Fibroblast of lung (primary cell): ENCODE measurements at regions not wholly inside any gene's neighbourhood (a gene's known extent, or its start where the extent isn't known, plus 50 kb on each side); places are given as distances from the start of the nearest gene placed in this dataset.
"Not testable (repeated sequence)": the region's sequence is repeated elsewhere in the genome, so short reads cannot be mapped to it uniquely, and the experiment has no call there.

ENCODE experiments used
- DNase-seq, 2 donors: peaks; one replicate each; pipeline versions ENCODE4 v3.0.0 to v3.0.0-alpha.2; 2010; ENCODE audit warnings: low read depth in 2 of 2
- H2AFZ ChIP-seq: 2 replicates; pipeline ENCODE4 v1.5.1; 2012; ENCODE audit warnings: low read length, control low read depth, inconsistent platforms
- H3K27ac ChIP-seq: 2 replicates; pipeline ENCODE4 v1.5.1; 2011; ENCODE audit warnings: low read length, control low read depth; ENCODE audit not compliant: insufficient read depth
- H3K27me3 ChIP-seq: 2 replicates; pipeline ENCODE4 v1.5.1; 2011; ENCODE audit warnings: mild to moderate bottlenecking, low read length; ENCODE audit not compliant: control insufficient read depth, insufficient read depth
- H3K36me3 ChIP-seq: 2 replicates; pipeline ENCODE4 v1.5.1; 2011; ENCODE audit warnings: low read length; ENCODE audit not compliant: control insufficient read depth, insufficient read depth
- H3K4me1 ChIP-seq: 2 replicates; pipeline ENCODE4 v1.5.1; 2011; ENCODE audit warnings: low read length; ENCODE audit not compliant: control insufficient read depth, insufficient read depth; ENCODE audit errors: extremely low read depth
- H3K4me2 ChIP-seq: 2 replicates; pipeline ENCODE4 v1.5.1; 2011; ENCODE audit warnings: low read length, control low read depth; ENCODE audit not compliant: insufficient read depth; ENCODE audit errors: extremely low read depth
- H3K4me3 ChIP-seq, 4 experiments: fragments of 200-600 bp in 1 of 4; sonication (generic) in 1 of 4; replicated peaks in 1 of 4; 2 replicates each; pipeline ENCODE4 v1.5.1; 2011 to 2016; ENCODE audit warnings: low read length in 4 of 4, low read depth in 3 of 4, mild to moderate bottlenecking in 3 of 4, control low read depth in 2 of 4, inconsistent platforms in 1 of 4, mixed read lengths in 1 of 4; ENCODE audit not compliant: insufficient read depth in 1 of 4; ENCODE audit errors: control extremely low read depth in 1 of 4
- H3K79me2 ChIP-seq: 2 replicates; pipeline ENCODE4 v1.5.1; 2012; ENCODE audit warnings: mild to moderate bottlenecking, low read length, inconsistent platforms; ENCODE audit not compliant: control insufficient read depth, insufficient read depth
- H3K9ac ChIP-seq: 2 replicates; pipeline ENCODE4 v1.5.1; 2011; ENCODE audit warnings: mild to moderate bottlenecking, low read length, control low read depth; ENCODE audit not compliant: insufficient read depth
- H3K9me3 ChIP-seq: 2 replicates; pipeline ENCODE4 v1.5.1; 2012; ENCODE audit warnings: low read depth, low read length; ENCODE audit not compliant: control insufficient read depth, insufficient read depth
- H4K20me1 ChIP-seq: 2 replicates; pipeline ENCODE4 v1.5.1; 2011; ENCODE audit warnings: low read length; ENCODE audit not compliant: control insufficient read depth, insufficient read depth; ENCODE audit errors: extremely low read depth
- EZH2 ChIP-seq: IDR thresholded peaks from 2 replicates; pipeline ENCODE4 v1.5.1; 2012; ENCODE audit warnings: low read length, control low read depth, mild to moderate bottlenecking; ENCODE audit errors: missing control alignments
- TF ChIP-seq, protein P1 (sequence below), 2 donors: IDR thresholded peaks in 1 of 2; conservative IDR thresholded peaks in 1 of 2; 1 replicate in 1 of 2; 2 replicates in 1 of 2; pipeline ENCODE4 v1.5.1; 2011 to 2012; ENCODE audit warnings: low read length in 2 of 2, control low read depth in 1 of 2, inconsistent platforms in 1 of 2, low read depth in 1 of 2, mild to moderate bottlenecking in 1 of 2

DNA sequence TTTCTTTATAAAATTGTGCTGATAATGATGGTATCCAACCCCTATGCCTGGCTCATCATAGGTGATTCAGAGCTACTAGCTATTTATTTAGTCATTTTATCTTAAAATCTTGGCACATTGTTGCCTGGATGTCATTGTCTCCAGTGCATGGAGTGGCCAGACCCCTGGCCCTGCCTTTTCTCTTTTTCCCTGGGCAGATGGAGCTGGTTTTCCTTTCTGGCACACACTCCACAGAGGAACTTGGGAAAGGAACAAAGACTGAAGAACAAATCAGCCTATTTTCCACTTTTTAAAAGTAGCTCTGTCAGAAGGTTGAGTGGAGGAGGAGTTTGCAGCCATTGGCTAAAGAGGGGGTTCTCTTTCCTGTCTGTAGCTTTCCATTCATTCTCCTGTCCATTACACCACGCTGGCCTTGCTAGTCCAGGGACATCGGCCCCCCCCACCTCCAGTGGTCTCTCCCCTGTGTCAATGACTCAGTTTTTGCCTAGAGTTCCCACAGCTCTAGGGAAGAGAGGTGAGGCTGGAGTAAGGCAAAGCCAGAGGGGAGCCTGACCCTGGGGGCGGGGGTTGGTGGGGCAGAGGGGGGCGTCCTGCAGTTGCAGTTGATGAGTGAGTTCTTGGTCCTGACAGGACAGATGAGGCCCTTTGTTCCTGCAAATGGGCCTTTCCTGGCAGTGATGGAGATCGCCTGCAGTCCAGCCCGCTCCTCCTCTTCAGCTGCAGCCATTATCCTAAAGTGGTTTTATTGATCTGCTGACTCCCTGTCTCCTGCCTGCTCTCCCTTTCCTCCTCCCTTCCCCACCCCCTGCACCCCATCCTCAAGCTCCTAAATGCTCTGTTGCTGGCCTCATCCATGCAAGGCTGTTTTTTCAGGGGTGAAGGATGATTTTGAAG is 774.5 kb downstream of the DHX35 start:
- Histone ChIP-seq H3K79me2 (no peaks in the 10 kb centered on the region), H3K27ac (no peak overlapping the region), H3K36me3 (no peaks in the 10 kb centered on the region), H3K27me3 (no peaks in the 10 kb centered on the region), H2AFZ (no peak overlapping the region), H3K9me3 (no peaks in the 10 kb centered on the region), H3K4me2 (no peak overlapping the region), H3K4me3 (no peak overlapping the region), H4K20me1 (no peaks in the 10 kb centered on the region), H3K4me1 (no peaks in the 10 kb centered on the region), H3K9ac (no peak overlapping the region)
- TF ChIP-seq, protein P1, sequence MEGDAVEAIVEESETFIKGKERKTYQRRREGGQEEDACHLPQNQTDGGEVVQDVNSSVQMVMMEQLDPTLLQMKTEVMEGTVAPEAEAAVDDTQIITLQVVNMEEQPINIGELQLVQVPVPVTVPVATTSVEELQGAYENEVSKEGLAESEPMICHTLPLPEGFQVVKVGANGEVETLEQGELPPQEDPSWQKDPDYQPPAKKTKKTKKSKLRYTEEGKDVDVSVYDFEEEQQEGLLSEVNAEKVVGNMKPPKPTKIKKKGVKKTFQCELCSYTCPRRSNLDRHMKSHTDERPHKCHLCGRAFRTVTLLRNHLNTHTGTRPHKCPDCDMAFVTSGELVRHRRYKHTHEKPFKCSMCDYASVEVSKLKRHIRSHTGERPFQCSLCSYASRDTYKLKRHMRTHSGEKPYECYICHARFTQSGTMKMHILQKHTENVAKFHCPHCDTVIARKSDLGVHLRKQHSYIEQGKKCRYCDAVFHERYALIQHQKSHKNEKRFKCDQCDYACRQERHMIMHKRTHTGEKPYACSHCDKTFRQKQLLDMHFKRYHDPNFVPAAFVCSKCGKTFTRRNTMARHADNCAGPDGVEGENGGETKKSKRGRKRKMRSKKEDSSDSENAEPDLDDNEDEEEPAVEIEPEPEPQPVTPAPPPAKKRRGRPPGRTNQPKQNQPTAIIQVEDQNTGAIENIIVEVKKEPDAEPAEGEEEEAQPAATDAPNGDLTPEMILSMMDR (conservative IDR thresholded peaks at IDR 0.05 in 1 of 2, IDR thresholded peaks at IDR 0.05 in 1 of 2; ENCODE audit: low read depth in 1 of 2, low read length in 2 of 2) = no peak
- no peak for TF ChIP-seq EZH2
- DNase-seq = no peak

DNA sequence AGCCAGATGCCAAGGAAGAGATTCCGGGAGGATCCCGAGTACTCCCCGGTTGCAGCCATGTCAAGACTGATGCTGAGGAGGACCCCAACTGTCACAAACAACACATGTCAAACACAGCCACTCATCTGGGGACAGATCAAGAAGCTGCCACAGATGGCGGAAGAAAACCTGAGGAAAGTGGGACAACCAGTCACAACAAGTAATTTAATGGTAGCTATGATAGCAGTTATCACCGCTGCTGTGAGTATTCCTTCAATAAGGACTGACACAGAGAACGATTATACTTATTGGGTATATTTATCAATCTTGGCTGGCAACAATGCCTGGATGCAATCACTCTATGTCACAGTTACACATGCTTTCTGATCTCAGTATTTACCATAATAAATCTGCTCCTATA is 763.4 kb downstream of the DHX35 start:
- not testable (repeated sequence) for H3K4me3 ChIP-seq, H2AFZ ChIP-seq, H4K20me1 ChIP-seq, H3K79me2 ChIP-seq, H3K9me3 ChIP-seq, H3K4me1 ChIP-seq, H3K27ac ChIP-seq, H3K4me2 ChIP-seq, H3K27me3 ChIP-seq, H3K9ac ChIP-seq, H3K36me3 ChIP-seq, DNase-seq

DNA sequence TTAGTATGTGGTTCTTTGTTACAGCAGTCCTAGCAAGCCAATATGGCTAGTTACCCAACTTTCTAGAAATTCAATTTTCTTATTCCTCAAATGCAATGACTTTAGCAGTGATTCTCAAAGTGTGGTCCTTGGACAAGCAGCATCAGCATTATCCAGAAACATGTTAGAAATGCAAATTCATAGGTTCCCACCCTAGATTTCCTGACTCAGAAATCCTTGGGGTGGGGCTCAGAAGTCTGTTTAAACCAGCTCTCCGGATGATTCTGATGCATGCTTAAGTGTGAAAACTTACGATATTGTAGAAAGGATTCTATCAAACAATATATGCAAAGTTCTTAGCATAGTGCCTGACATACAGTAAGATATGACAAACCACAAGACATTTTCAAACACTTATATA is 757.1 kb downstream of the DHX35 start:
- H3K79me2 ChIP-seq = no peaks in the 10 kb centered on the region
- H2AFZ ChIP-seq = no peak overlapping the region
- no peak for TF ChIP-seq EZH2
- TF ChIP-seq, protein P1 (conservative IDR thresholded peaks at IDR 0.05 in 1 of 2, IDR thresholded peaks at IDR 0.05 in 1 of 2; ENCODE audit: low read depth in 1 of 2, low read length in 2 of 2) = no peak
- no peak overlapping the region for H3K27ac ChIP-seq
- H3K36me3 ChIP-seq = no peaks in the 10 kb centered on the region
- DNase-seq = no peak
- no peaks in the 10 kb centered on the region for H4K20me1 ChIP-seq
- no peaks in the 10 kb centered on the region for H3K9me3 ChIP-seq
- no peaks in the 10 kb centered on the region for H3K4me1 ChIP-seq
- H3K4me2 ChIP-seq = no peak overlapping the region
- H3K9ac ChIP-seq = no peak overlapping the region
- no peak overlapping the region for H3K4me3 ChIP-seq
- H3K27me3 ChIP-seq = no peaks in the 10 kb centered on the region
